ENCODE measurements at regions not wholly inside any gene's neighbourhood (a gene's known extent, or its start where the extent isn't known, plus 50 kb on each side); places are given as distances from the start of the nearest gene placed in this dataset.

- CTCF ChIA-PET = no interaction called here
- H2BK15ac ChIP-seq (ENCODE audit: low read depth, low read length) = no peak overlapping the region
- H2AK9ac ChIP-seq (replicated peaks; ENCODE audit: low read depth, low read length, poor library complexity) = no peak overlapping the region
- H3K9me3 ChIP-seq (ENCODE audit: control insufficient read depth, insufficient read depth, low read length) = peaks cover 15% of the 10 kb centered on the region
- no peak overlapping the region for H2AK5ac ChIP-seq (ENCODE audit: low read depth, low read length)
- no peaks in the 10 kb centered on the region for H3K4me1 ChIP-seq (ENCODE audit: control insufficient read depth, insufficient read depth, low read length)
- no peak overlapping the region for H3K4me2 ChIP-seq (ENCODE audit: low read depth, low read length)
- no peak overlapping the region for H3K56ac ChIP-seq (ENCODE audit: extremely low read depth, insufficient read depth, low read length)
- H4K91ac ChIP-seq (ENCODE audit: insufficient read depth, low read depth, low read length) = no peak overlapping the region
- no peak overlapping the region for H3K9ac ChIP-seq (ENCODE audit: low read depth, low read length)
- H3K9me1 ChIP-seq (ENCODE audit: insufficient read depth, low read length) = no peaks in the 10 kb centered on the region
- H2BK5ac ChIP-seq (ENCODE audit: low read depth, low read length, poor library complexity, severe bottlenecking) = no peak overlapping the region
- no peak overlapping the region for H2BK120ac ChIP-seq (ENCODE audit: low read depth, low read length)
- no peak overlapping the region for H2BK20ac ChIP-seq (ENCODE audit: low read depth, low read length)
- H3K23ac ChIP-seq (ENCODE audit: low read depth, low read length) = no peak overlapping the region
- no peak for TF ChIP-seq MAZ (IDR thresholded peaks at IDR 0.05; ENCODE audit: borderline replicate concordance, low read depth, low read length)
- TF ChIP-seq SMC3 (IDR thresholded peaks at IDR 0.05; ENCODE audit: low read depth, low read length) = no peak
- no peak overlapping the region for H3K18ac ChIP-seq (ENCODE audit: low read depth, low read length)
- no peaks in the 10 kb centered on the region for H3K27me3 ChIP-seq (ENCODE audit: control insufficient read depth, insufficient read depth, low read length)
- H3K27ac ChIP-seq (ENCODE audit: insufficient read depth, low read length) = no peak overlapping the region
- H3K4ac ChIP-seq (ENCODE audit: low read depth, low read length) = no peak overlapping the region
- no peaks in the 10 kb centered on the region for H3K36me3 ChIP-seq (ENCODE audit: control insufficient read depth, insufficient read depth, low read length)
- BruUV-seq (replicated peaks) = no TSS peak
- no peak overlapping the region for H4K5ac ChIP-seq (ENCODE audit: low read depth, low read length)
- no peaks in the 10 kb centered on the region for H3K79me1 ChIP-seq (ENCODE audit: low read depth in 1 of 2, low read length in 2 of 2)
- dilution Hi-C loops (cut with HindIII; ENCODE audit: low sequenced_read_pairs, unreplicated experiment) = no loop called here
- intact Hi-C loops (cut with micrococcal nuclease) = no loop called here
- H4K20me1 ChIP-seq (ENCODE audit: insufficient read depth, low read length) = no peaks in the 10 kb centered on the region
- WGBS, 2 experiments (ENCODE audit: extremely low coverage in 2 of 2, insufficient read length in 1 of 2) = no CpG with 5 or more reads among the region's 7 CpGs
- H4K8ac ChIP-seq (ENCODE audit: low read depth in 2 of 2, low read length in 2 of 2) = no peak overlapping the region
- DNase-seq (no peak), ATAC-seq (ENCODE audit: low read depth) (no peak)
- no peak overlapping the region for H3K4me3 ChIP-seq (ENCODE audit: insufficient read depth, low read depth, low read length)
- no peak overlapping the region for H3K14ac ChIP-seq (replicated peaks; ENCODE audit: low read depth, low read length)
- in situ Hi-C loops (cut with MboI; ENCODE audit: low sequenced_read_pairs) = no loop called here
- H2AFZ ChIP-seq (replicated peaks; ENCODE audit: low read length, poor library complexity) = no peak overlapping the region
- POLR2A ChIA-PET (ENCODE audit: unreplicated experiment) = no interaction called here
Measured at GRCh38 chr1:213687832-213688231, 299.9 kb upstream of the PROX1 start.

All from IMR-90 (cell line).